H1 (cell line): ENCODE measurements at regions not wholly inside any gene's neighbourhood (a gene's known extent, or its start where the extent isn't known, plus 50 kb on each side); places are given as distances from the start of the nearest gene placed in this dataset.
A peak's percentile ranks its signal among the peaks of the same experiment; 100 is the strongest.

Experiments
- CTCF ChIA-PET: fragments of 300-600 bp; sonication (Branson Sonifier 250); formaldehyde crosslinking; loops from one replicate; lab custom pipeline; 2021; ENCODE audit not compliant: partially characterized antibody; lab: Charles Lee
- POLR2A ChIA-PET: fragments of 300-600 bp; sonication (Branson Sonifier 250); formaldehyde crosslinking; loops from one replicate; lab custom pipeline; 2021; ENCODE audit warnings: inconsistent platforms; ENCODE audit not compliant: partially characterized antibody; lab: Charles Lee
- DNase-seq, 2 experiments: peaks; one replicate each; pipeline versions ENCODE4 v3.0.0 to v3.0.0-alpha.2; 2010 to 2022; ENCODE audit warnings: low spot score in 2 of 2, low read depth in 1 of 2, mixed read lengths in 1 of 2
- FAIRE-seq: peaks from 2 replicates; lab custom pipeline; 2011; peaks lifted over from hg19 to GRCh38; lab: Jason Lieb, UNC
- H2AFZ ChIP-seq: 2 replicates; pipeline ENCODE4 v1.8.1; 2012; ENCODE audit warnings: low read length, inconsistent platforms
- H2AK5ac ChIP-seq: 2 replicates; pipeline ENCODE4 v1.6.1; 2013; ENCODE audit warnings: low read depth, low read length
- H2BK120ac ChIP-seq: replicated peaks from 2 replicates; pipeline ENCODE3; 2013; ENCODE audit warnings: low read depth, low read length, inconsistent platforms
- H2BK12ac ChIP-seq: 2 replicates; pipeline ENCODE4 v1.6.1; 2013; ENCODE audit warnings: low read depth, low read length
- H2BK15ac ChIP-seq: 2 replicates; pipeline ENCODE4 v1.6.1; 2013; ENCODE audit warnings: low read length
- H2BK20ac ChIP-seq: 2 replicates; pipeline ENCODE4 v1.6.1; 2013; ENCODE audit warnings: low read length
- H2BK5ac ChIP-seq: 2 replicates; pipeline ENCODE4 v1.6.1; 2013; ENCODE audit warnings: low read depth, low read length
- H3K14ac ChIP-seq: 2 replicates; pipeline ENCODE4 v1.6.1; 2013; ENCODE audit warnings: inconsistent platforms; ENCODE audit not compliant: insufficient read length
- H3K18ac ChIP-seq: 2 replicates; pipeline ENCODE4 v1.6.1; 2013; ENCODE audit warnings: low read length; ENCODE audit errors: extremely low read depth
- H3K23ac ChIP-seq: 2 replicates; pipeline ENCODE4 v1.6.1; 2013; ENCODE audit warnings: inconsistent platforms; ENCODE audit not compliant: insufficient read length
- H3K23me2 ChIP-seq: 2 replicates; pipeline ENCODE4 v1.6.1; 2013; ENCODE audit warnings: low read depth, low read length
- H3K27ac ChIP-seq: 2 replicates; pipeline ENCODE4 v1.6.1; 2011; ENCODE audit warnings: low read depth, low read length, inconsistent platforms
- H3K27me3 ChIP-seq, 4 experiments: replicated peaks in 1 of 4; 1 replicate in 1 of 4; 2 replicates in 3 of 4; pipeline versions ENCODE4 v1.6.1 to v1.8.1; 2011 to 2013; ENCODE audit warnings: low read length in 3 of 4, mild to moderate bottlenecking in 3 of 4, inconsistent platforms in 2 of 4, mixed read lengths in 2 of 4, moderate library complexity in 1 of 4; ENCODE audit not compliant: control insufficient read depth in 3 of 4, insufficient read depth in 3 of 4; ENCODE audit errors: extremely low read depth in 1 of 4
- H3K36me3 ChIP-seq, 4 experiments: 2 replicates each; pipeline versions ENCODE4 v1.6.1 to v1.8.1; 2011 to 2013; ENCODE audit warnings: mild to moderate bottlenecking in 4 of 4, low read length in 3 of 4, moderate library complexity in 2 of 4, control low read depth in 1 of 4, inconsistent platforms in 1 of 4; ENCODE audit not compliant: insufficient read depth in 4 of 4, control insufficient read depth in 2 of 4
- H3K4ac ChIP-seq: replicated peaks from 2 replicates; pipeline ENCODE3; 2013; ENCODE audit warnings: low read length, low read depth, mixed read lengths, inconsistent platforms; ENCODE audit not compliant: insufficient read length
- H3K4me1 ChIP-seq, 4 experiments: replicated peaks in 1 of 4; 1 replicate in 1 of 4; 2 replicates in 3 of 4; pipeline versions ENCODE4 v1.6.1 to v1.8.1; 2011 to 2013; ENCODE audit warnings: low read length in 3 of 4, inconsistent platforms in 2 of 4, mixed read lengths in 1 of 4; ENCODE audit not compliant: insufficient read depth in 4 of 4, control insufficient read depth in 3 of 4
- H3K4me2 ChIP-seq, 2 experiments: 2 replicates each; pipeline versions ENCODE4 v1.6.1 to v1.8.1; 2011 to 2013; ENCODE audit warnings: low read depth in 2 of 2, low read length in 2 of 2, control low read depth in 1 of 2, inconsistent platforms in 1 of 2, mild to moderate bottlenecking in 1 of 2; ENCODE audit not compliant: insufficient read depth in 1 of 2
- H3K4me3 ChIP-seq, 4 experiments: fragments of 200-600, 300-600 bp in 1 of 4; sonication (generic), shearing (Covaris generic), sonication (Bioruptor Twin) in 1 of 4; 2 replicates each; pipeline versions ENCODE4 v1.5.1 to v1.8.1; 2011 to 2016; ENCODE audit warnings: low read length in 4 of 4, low read depth in 3 of 4, control low read depth in 2 of 4, inconsistent platforms in 2 of 4, mild to moderate bottlenecking in 2 of 4, mixed read lengths in 1 of 4, moderate library complexity in 1 of 4; ENCODE audit not compliant: insufficient read depth in 2 of 4; ENCODE audit errors: extremely low read depth in 1 of 4
- H3K56ac ChIP-seq: replicated peaks from 2 replicates; pipeline ENCODE3; 2013; ENCODE audit warnings: low read depth, mild to moderate bottlenecking, mixed read lengths, low read length, inconsistent platforms; ENCODE audit not compliant: insufficient read length
- H3K79me1 ChIP-seq: 2 replicates; pipeline ENCODE4 v1.6.1; 2013; ENCODE audit warnings: low read depth, low read length, control low read depth
- H3K79me2 ChIP-seq, 2 experiments: 2 replicates each; pipeline versions ENCODE4 v1.6.1 to v1.8.1; 2012 to 2013; ENCODE audit warnings: low read length in 2 of 2, mild to moderate bottlenecking in 2 of 2, inconsistent platforms in 1 of 2; ENCODE audit not compliant: insufficient read depth in 2 of 2, control insufficient read depth in 1 of 2
- H3K9ac ChIP-seq, 4 experiments: replicated peaks in 1 of 4; 1 replicate in 1 of 4; 2 replicates in 3 of 4; pipeline versions ENCODE4 v1.6.1 to v1.8.1; 2011 to 2013; ENCODE audit warnings: low read depth in 3 of 4, low read length in 3 of 4, control low read depth in 2 of 4, mild to moderate bottlenecking in 2 of 4, moderate library complexity in 2 of 4, inconsistent platforms in 1 of 4; ENCODE audit errors: extremely low read depth in 1 of 4
- H3K9me3 ChIP-seq, 2 experiments: 2 replicates each; pipeline versions ENCODE4 v1.6.1 to v1.8.1; 2012 to 2013; ENCODE audit warnings: mild to moderate bottlenecking in 2 of 2, moderate library complexity in 2 of 2, control low read depth in 1 of 2, inconsistent platforms in 1 of 2, low read depth in 1 of 2, low read length in 1 of 2, mixed read lengths in 1 of 2; ENCODE audit not compliant: insufficient read depth in 2 of 2
- H4K20me1 ChIP-seq, 2 experiments: replicated peaks in 1 of 2; 2 replicates each; pipeline versions ENCODE3 to v1.8.1; 2011 to 2013; ENCODE audit warnings: inconsistent platforms in 2 of 2, low read length in 2 of 2, mild to moderate bottlenecking in 1 of 2; ENCODE audit not compliant: insufficient read depth in 2 of 2, control insufficient read depth in 1 of 2
- H4K5ac ChIP-seq: 2 replicates; pipeline ENCODE4 v1.6.1; 2013; ENCODE audit warnings: low read length, low read depth, mixed read lengths, inconsistent platforms; ENCODE audit not compliant: insufficient read length
- H4K8ac ChIP-seq: 2 replicates; pipeline ENCODE4 v1.8.0; 2013; ENCODE audit warnings: mild to moderate bottlenecking, moderate library complexity, low read length, inconsistent platforms; ENCODE audit not compliant: insufficient read depth; ENCODE audit errors: extremely low read depth
- H4K91ac ChIP-seq: replicated peaks from 2 replicates; pipeline ENCODE3; 2013; ENCODE audit warnings: low read length, mixed read lengths, inconsistent platforms; ENCODE audit not compliant: insufficient read length
- ASH2L ChIP-seq: fragments of 200-600, 300-600 bp; sonication (generic); IDR thresholded peaks from one replicate; pipeline ENCODE4 v1.7.1; 2017; ENCODE audit warnings: low read length
- BRCA1 ChIP-seq: IDR thresholded peaks from 2 replicates; pipeline ENCODE4 v1.6.1; 2012; ENCODE audit warnings: low read depth, low read length, improper control_type of control experiment
- GTF2F1 ChIP-seq: IDR thresholded peaks from 2 replicates; pipeline ENCODE4 v1.6.1; 2012; ENCODE audit warnings: low read depth, low read length, improper control_type of control experiment, borderline replicate concordance
- NANOG ChIP-seq: IDR thresholded peaks from 2 replicates; pipeline ENCODE4 v1.6.1; 2011; ENCODE audit warnings: low read length, low read depth, mild to moderate bottlenecking, inconsistent platforms; ENCODE audit not compliant: insufficient read depth, poor library complexity, severe bottlenecking
- RNF2 ChIP-seq: fragments of 200-900, 300-1000 bp; sonication (generic); IDR thresholded peaks from 2 replicates; pipeline ENCODE4 v1.7.1; 2016; ENCODE audit warnings: borderline replicate concordance, low read depth, mild to moderate bottlenecking, antibody characterized with exemption, low read length; ENCODE audit not compliant: poor library complexity, severe bottlenecking; ENCODE audit errors: missing control alignments
- SIN3A ChIP-seq, 2 experiments: IDR thresholded peaks in 1 of 2; conservative IDR thresholded peaks in 1 of 2; 2 replicates each; pipeline ENCODE4 v1.6.1; 2011 to 2012; ENCODE audit warnings: low read length in 2 of 2, improper control_type of control experiment in 1 of 2, low read depth in 1 of 2, mild to moderate bottlenecking in 1 of 2
- SP1 ChIP-seq: IDR thresholded peaks from 2 replicates; pipeline ENCODE4 v1.6.1; 2011; ENCODE audit warnings: low read depth, low read length
- SRF ChIP-seq: IDR thresholded peaks from 2 replicates; pipeline ENCODE4 v1.6.1; 2011; ENCODE audit warnings: mild to moderate bottlenecking, low read depth, low read length, moderate library complexity
- SUZ12 ChIP-seq: fragments of 200-600 bp; sonication (generic); IDR thresholded peaks from 2 replicates; pipeline ENCODE4 v1.6.1; 2012; ENCODE audit warnings: mild to moderate bottlenecking, inconsistent platforms, low read length, moderate library complexity, mixed read lengths
- WGBS, 2 experiments: shearing (Covaris generic) in 1 of 2; methylation state at CpG; one replicate each; pipeline versions ENCODE4 v1.1.6 to v1.1.7; 2013 to 2015; ENCODE audit warnings: low lambda C conversion rate in 2 of 2, mixed read lengths in 2 of 2, inconsistent platforms in 1 of 2, low coverage in 1 of 2, missing lambda C conversion rate in 1 of 2; ENCODE audit not compliant: insufficient replicate concordance in 2 of 2, insufficient coverage in 1 of 2, insufficient read length in 1 of 2; ENCODE audit errors: extremely low coverage in 1 of 2, missing lambda C conversion rate in 1 of 2; 5-methylcytosine and 5-hydroxymethylcytosine counted together

GRCh38 chr6:28776269-28777146 is 147.3 kb downstream of the TRIM27 start:
- H3K4ac ChIP-seq = no peak overlapping the region
- H3K4me2 ChIP-seq = peak overlapping the region; percentile 77 to 78
- no peak overlapping the region for H4K91ac ChIP-seq
- peaks cover 7 to 26% (median 17%) of the 10 kb centered on the region in 4 experiments for H3K4me1 ChIP-seq
- H4K8ac ChIP-seq = no peak overlapping the region
- DNase-seq = no peak
- no peak overlapping the region for H2AFZ ChIP-seq
- no peak overlapping the region for H3K14ac ChIP-seq
- no peak overlapping the region for H3K27ac ChIP-seq
- no peak overlapping the region for H3K18ac ChIP-seq
- ChIA-PET CTCF (interaction anchor here (0.6 to 3.1 kb wide), 7 partner anchors 10 to 1603 kb away, joined by 3 to 12 read pairs (median 4); no protein-coding TSS in a partner anchor), POLR2A (interaction anchor here (0.6 to 2.4 kb wide), 10 partner anchors 9 to 682 kb away, joined by 3 to 8 read pairs (median 4); no protein-coding TSS in a partner anchor)
- H3K4me3 ChIP-seq = peak overlapping the region; percentile 17 to 58 (median 28); a peak in 6 of 8 replicates
- H2BK15ac ChIP-seq = no peak overlapping the region
- peaks cover 70 to 90% (median 81%) of the 10 kb centered on the region in 4 experiments for H3K27me3 ChIP-seq
- H3K23ac ChIP-seq = no peak overlapping the region
- H2BK5ac ChIP-seq = peak overlapping the region; percentile 8; the same call in 1 of the 2 replicates
- no peak overlapping the region; a peak in 1 of 7 replicates for H3K9ac ChIP-seq
- H2BK12ac ChIP-seq = no peak overlapping the region; the same call in 1 of the 2 replicates
- H2BK120ac ChIP-seq = no peak overlapping the region
- H4K5ac ChIP-seq = no peak overlapping the region
- H3K23me2 ChIP-seq = peaks cover 7% of the 10 kb centered on the region
- H3K9me3 ChIP-seq = peaks cover 0 to 4% of the 10 kb centered on the region in 2 experiments; a peak in 1 of 4 replicates
- H3K56ac ChIP-seq = no peak overlapping the region
- no peaks in the 10 kb centered on the region; a peak in 1 of 8 replicates for H3K36me3 ChIP-seq
- no peak overlapping the region for H2AK5ac ChIP-seq
- TF ChIP-seq BRCA1 = no peak
- peak; percentile 39 for TF ChIP-seq SUZ12
- TF ChIP-seq ASH2L = peak; percentile 84
- TF ChIP-seq RNF2 = peak; percentile 38
- TF ChIP-seq SIN3A (conservative IDR thresholded peaks at IDR 0.05 in 1 of 2, IDR thresholded peaks at IDR 0.05 in 1 of 2; ENCODE audit: low read depth in 1 of 2, low read length in 2 of 2) = peak in 1 of 2 experiments; percentile 47; a peak in 1 of 4 replicates
- 0 out of 2 replicates have a peak, but pooled peaks have one; percentile 32 for TF ChIP-seq SRF
- TF ChIP-seq SP1 = peak; percentile 81
- TF ChIP-seq NANOG = peak; percentile 28
- no peak for TF ChIP-seq GTF2F1
- H2BK20ac ChIP-seq = no peak overlapping the region
- peaks cover 9% of the 10 kb centered on the region in 2 experiments for H4K20me1 ChIP-seq
- WGBS, 2 experiments = 2% methylated on average over 16 of the region's 17 CpGs; no CpG with 5 or more reads in 1 of the 2 experiments
- no peaks in the 10 kb centered on the region for H3K79me1 ChIP-seq
- FAIRE-seq = peak; percentile 98
- no peaks in the 10 kb centered on the region for H3K79me2 ChIP-seq
